Fibroblast of mammary gland (primary cell): ENCODE measurements at regions not wholly inside any gene's neighbourhood (a gene's known extent, or its start where the extent isn't known, plus 50 kb on each side); places are given as distances from the start of the nearest gene placed in this dataset.

ENCODE experiments used
- DNase-seq: peaks from one replicate; pipeline ENCODE4 v3.0.0-alpha.2; 2010; ENCODE audit warnings: low read depth
- H3K4me3 ChIP-seq: 2 replicates; pipeline ENCODE4 v1.5.1; 2011; ENCODE audit warnings: low read depth, mild to moderate bottlenecking, low read length, moderate library complexity; ENCODE audit not compliant: control insufficient read depth
- CTCF ChIP-seq: conservative IDR thresholded peaks from 2 replicates; pipeline ENCODE4 v1.5.1; 2011; ENCODE audit warnings: low read depth, low read length, inconsistent platforms; ENCODE audit not compliant: control insufficient read depth, insufficient read depth

- no peak for TF ChIP-seq CTCF
- H3K4me3 ChIP-seq = no peak overlapping the region
- no peak for DNase-seq
These were observed 228.3 kb downstream of the TTLL2 start for GRCh38 chr6:167552961-167553735.

- TF ChIP-seq CTCF = no peak
- DNase-seq = no peak
- H3K4me3 ChIP-seq = no peak overlapping the region
These were observed 228.8 kb downstream of the TTLL2 start for GRCh38 chr6:167553736-167554119.

GRCh38 chr6:167554854-167555253 is 230.0 kb downstream of the TTLL2 start:
- no peak for TF ChIP-seq CTCF
- no peak for DNase-seq
- H3K4me3 ChIP-seq = no peak overlapping the region

- no peak for TF ChIP-seq CTCF
- H3K4me3 ChIP-seq = no peak overlapping the region
- no peak for DNase-seq
These were observed 230.9 kb downstream of the TTLL2 start for GRCh38 chr6:167555836-167556235.

- TF ChIP-seq CTCF = no peak
- H3K4me3 ChIP-seq = no peak overlapping the region
- no peak for DNase-seq
These were observed 232.8 kb downstream of the TTLL2 start for GRCh38 chr6:167557675-167558074.

- TF ChIP-seq CTCF = no peak
- no peak overlapping the region for H3K4me3 ChIP-seq
- no peak for DNase-seq
These were observed 233.6 kb downstream of the TTLL2 start for GRCh38 chr6:167558246-167559177.
